ENCODE measurements at regions not wholly inside any gene's neighbourhood (a gene's known extent, or its start where the extent isn't known, plus 50 kb on each side); places are given as distances from the start of the nearest gene placed in this dataset.

GRCh38 chr4:107248571-107248970, 212.5 kb upstream of the DKK2 start:
- DNase-seq (ENCODE audit: low read depth): peak; percentile 58

- no peak for DNase-seq (ENCODE audit: low read depth)
Measured at GRCh38 chr4:107247738-107248137, 211.6 kb upstream of the DKK2 start.

- DNase-seq (ENCODE audit: low read depth): no peak
Measured at GRCh38 chr4:107246761-107247160, 210.6 kb upstream of the DKK2 start.

- no peak for DNase-seq (ENCODE audit: low read depth)
Measured at GRCh38 chr4:107243141-107243781, 207.1 kb upstream of the DKK2 start.

- DNase-seq (ENCODE audit: low read depth): no peak
Measured at GRCh38 chr4:107220976-107221375, 184.9 kb upstream of the DKK2 start.

GRCh38 chr4:107219681-107220080, 183.6 kb upstream of the DKK2 start:
- DNase-seq (ENCODE audit: low read depth): peak; percentile 38

- no peak for DNase-seq (ENCODE audit: low read depth)
Measured at GRCh38 chr4:107216379-107216778, 180.3 kb upstream of the DKK2 start.

- no peak for DNase-seq (ENCODE audit: low read depth)
Measured at GRCh38 chr4:107215222-107215621, 179.1 kb upstream of the DKK2 start.

GRCh38 chr4:107213880-107214279, 177.8 kb upstream of the DKK2 start:
- DNase-seq (ENCODE audit: low read depth): peak; percentile 53

GRCh38 chr4:107213410-107213809, 177.3 kb upstream of the DKK2 start:
- peak; percentile 80 for DNase-seq (ENCODE audit: low read depth)

GRCh38 chr4:107212565-107212964, 176.5 kb upstream of the DKK2 start:
- DNase-seq (ENCODE audit: low read depth): no peak

GRCh38 chr4:107210450-107211239, 174.5 kb upstream of the DKK2 start:
- DNase-seq (ENCODE audit: low read depth): peak; percentile 55

GRCh38 chr4:107203733-107204132, 167.6 kb upstream of the DKK2 start:
- DNase-seq (ENCODE audit: low read depth): no peak

GRCh38 chr4:107202744-107203143, 166.6 kb upstream of the DKK2 start:
- DNase-seq (ENCODE audit: low read depth): no peak

GRCh38 chr4:107197121-107197520, 161.0 kb upstream of the DKK2 start:
- no peak for DNase-seq (ENCODE audit: low read depth)

GRCh38 chr4:107196312-107196711, 160.2 kb upstream of the DKK2 start:
- no peak for DNase-seq (ENCODE audit: low read depth)

- DNase-seq (ENCODE audit: low read depth): no peak
Measured at GRCh38 chr4:107194005-107194404, 157.9 kb upstream of the DKK2 start.

- DNase-seq (ENCODE audit: low read depth): no peak
Measured at GRCh38 chr4:107192601-107193000, 156.5 kb upstream of the DKK2 start.

- no peak for DNase-seq (ENCODE audit: low read depth)
Measured at GRCh38 chr4:107187091-107187490, 151.0 kb upstream of the DKK2 start.

GRCh38 chr4:107183155-107183774, 147.2 kb upstream of the DKK2 start:
- DNase-seq (ENCODE audit: low read depth): peak; percentile 72

GRCh38 chr4:107182347-107182746, 146.2 kb upstream of the DKK2 start:
- no peak for DNase-seq (ENCODE audit: low read depth)

- DNase-seq (ENCODE audit: low read depth): no peak
Measured at GRCh38 chr4:107166873-107167450, 130.8 kb upstream of the DKK2 start.

GRCh38 chr4:107166181-107166580, 130.1 kb upstream of the DKK2 start:
- no peak for DNase-seq (ENCODE audit: low read depth)
